ENCODE measurements at regions not wholly inside any gene's neighbourhood (a gene's known extent, or its start where the extent isn't known, plus 50 kb on each side); places are given as distances from the start of the nearest gene placed in this dataset.
A peak's percentile ranks its signal among the peaks of the same experiment; 100 is the strongest.

DNA sequence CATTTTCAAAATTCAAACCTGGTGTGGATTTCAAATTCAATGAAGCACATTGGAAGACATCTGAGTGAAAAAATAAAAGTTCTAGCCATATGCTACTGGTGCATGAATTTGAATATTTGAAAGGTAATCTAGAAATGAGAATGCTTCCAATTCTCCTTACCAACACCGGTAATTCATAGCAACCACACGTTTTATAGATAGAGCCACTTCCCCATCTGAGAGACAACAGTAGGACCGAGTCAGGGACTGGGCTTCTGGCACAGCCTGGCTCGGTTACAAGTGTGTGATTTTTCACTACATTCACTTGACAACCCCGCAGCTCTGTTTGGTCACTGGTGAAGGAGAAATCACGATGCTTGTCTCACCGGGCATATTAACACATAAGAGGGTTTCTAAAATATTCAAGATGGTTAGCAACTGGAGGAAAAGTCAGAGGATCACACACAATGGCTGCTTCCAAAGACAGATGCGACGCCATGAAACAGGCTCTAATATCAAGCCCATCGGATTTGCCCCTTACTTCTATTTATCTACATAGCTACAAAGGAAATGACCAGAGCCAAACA lies 86.5 kb upstream of the FOXN3 start:
- peak overlapping the region in 1 of 2 donors; percentile 56 for H3K4me3 Mint-ChIP-seq
- H3K36me3 Mint-ChIP-seq: peaks cover 28 to 41% of the 10 kb centered on the region in 2 donors
- H3K9me3 Mint-ChIP-seq: no peaks in the 10 kb centered on the region
- H3K27me3 Mint-ChIP-seq (ENCODE audit: low read depth in 3 of 3): peaks cover 0 to 4% (median 0%) of the 10 kb centered on the region in 3 donors
- TF ChIP-seq, protein P1, sequence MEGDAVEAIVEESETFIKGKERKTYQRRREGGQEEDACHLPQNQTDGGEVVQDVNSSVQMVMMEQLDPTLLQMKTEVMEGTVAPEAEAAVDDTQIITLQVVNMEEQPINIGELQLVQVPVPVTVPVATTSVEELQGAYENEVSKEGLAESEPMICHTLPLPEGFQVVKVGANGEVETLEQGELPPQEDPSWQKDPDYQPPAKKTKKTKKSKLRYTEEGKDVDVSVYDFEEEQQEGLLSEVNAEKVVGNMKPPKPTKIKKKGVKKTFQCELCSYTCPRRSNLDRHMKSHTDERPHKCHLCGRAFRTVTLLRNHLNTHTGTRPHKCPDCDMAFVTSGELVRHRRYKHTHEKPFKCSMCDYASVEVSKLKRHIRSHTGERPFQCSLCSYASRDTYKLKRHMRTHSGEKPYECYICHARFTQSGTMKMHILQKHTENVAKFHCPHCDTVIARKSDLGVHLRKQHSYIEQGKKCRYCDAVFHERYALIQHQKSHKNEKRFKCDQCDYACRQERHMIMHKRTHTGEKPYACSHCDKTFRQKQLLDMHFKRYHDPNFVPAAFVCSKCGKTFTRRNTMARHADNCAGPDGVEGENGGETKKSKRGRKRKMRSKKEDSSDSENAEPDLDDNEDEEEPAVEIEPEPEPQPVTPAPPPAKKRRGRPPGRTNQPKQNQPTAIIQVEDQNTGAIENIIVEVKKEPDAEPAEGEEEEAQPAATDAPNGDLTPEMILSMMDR (IDR thresholded peaks at IDR 0.05): no peak
- H2AFZ ChIP-seq (ENCODE audit: insufficient read depth, low read depth, low read length, poor library complexity, severe bottlenecking): no peak overlapping the region
- peaks cover 40% of the 10 kb centered on the region for H3K79me2 ChIP-seq (ENCODE audit: insufficient read depth, low read length)
- no peaks in the 10 kb centered on the region for H3K9me3 ChIP-seq (replicated peaks in 1 of 2; ENCODE audit: control insufficient read depth in 1 of 2, insufficient read depth in 1 of 2, low read length in 2 of 2)
- WGBS (ENCODE audit: insufficient coverage): 46% methylated on average over 6 of the region's 10 CpGs
- H3K4me1 Mint-ChIP-seq: peaks cover 58% of the 10 kb centered on the region
- intact Hi-C loops (cut with micrococcal nuclease): no loop called here
- peaks cover 33 to 52% of the 10 kb centered on the region in 2 donors for H3K4me1 ChIP-seq (ENCODE audit: control insufficient read depth in 1 of 2, insufficient read depth in 2 of 2, low read length in 2 of 2)
- peak in 2 of 3 donors; percentile 31 to 44 for DNase-seq
- H3K27me3 ChIP-seq (ENCODE audit: control insufficient read depth in 2 of 2, insufficient read depth in 2 of 2, low read length in 2 of 2): no peaks in the 10 kb centered on the region
- no peak overlapping the region for H3K9ac ChIP-seq (ENCODE audit: insufficient read depth, low read length, poor library complexity, severe bottlenecking)
- peak overlapping the region; percentile 54 for H3K4me2 ChIP-seq (replicated peaks; ENCODE audit: extremely low read depth, low read length, poor library complexity, severe bottlenecking)
- H3K4me3 ChIP-seq (replicated peaks in 1 of 3; ENCODE audit: low read depth in 2 of 3, low read length in 3 of 3): peak overlapping the region in 1 of 3 experiments; percentile 42
- H3K27ac Mint-ChIP-seq: peak overlapping the region; percentile 95 to 99 (median 97)
- H3K27ac ChIP-seq (ENCODE audit: low read depth in 1 of 2, low read length in 2 of 2): peak overlapping the region; percentile 83 to 95
- H3K36me3 ChIP-seq (replicated peaks in 1 of 2; ENCODE audit: control insufficient read depth in 1 of 2, insufficient read depth in 2 of 2, low read length in 2 of 2): peaks cover 0 to 13% of the 10 kb centered on the region in 2 donors
- peaks cover 9% of the 10 kb centered on the region for H4K20me1 ChIP-seq (ENCODE audit: insufficient read depth, low read length)

DNA sequence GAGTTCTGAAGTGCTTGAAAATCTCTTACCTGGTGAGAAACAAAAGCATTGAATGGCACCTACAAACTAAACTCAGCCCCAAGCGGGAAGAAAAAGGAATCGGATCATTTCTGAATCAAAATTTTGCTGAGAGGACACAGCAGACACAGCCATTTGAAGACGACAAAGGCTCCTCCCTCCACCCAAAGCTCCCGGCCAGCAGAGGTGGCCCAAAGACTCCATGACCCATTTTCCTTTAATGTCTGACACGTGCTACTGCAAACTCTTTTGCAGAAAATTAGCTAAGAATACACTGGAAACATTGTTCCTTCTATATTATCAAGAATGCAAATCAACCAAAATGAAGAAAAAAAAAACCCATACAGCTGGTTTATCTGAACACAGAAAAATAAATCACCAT lies 85.9 kb upstream of the FOXN3 start:
- intact Hi-C loops (cut with micrococcal nuclease): no loop called here
- H3K4me3 Mint-ChIP-seq: no peak overlapping the region

More for the DNA sequence above, 85.9 kb upstream of the FOXN3 start:
- no peak overlapping the region for H2AFZ ChIP-seq (ENCODE audit: insufficient read depth, low read depth, low read length, poor library complexity, severe bottlenecking)
- Mint-ChIP-seq H3K36me3 (peaks cover 30 to 36% of the 10 kb centered on the region in 2 donors), H3K4me1 (peaks cover 58% of the 10 kb centered on the region), H3K9me3 (peaks cover 0 to 2% (median 0%) of the 10 kb centered on the region in 7 donors), H3K27me3 (ENCODE audit: low read depth in 3 of 3) (peaks cover 0 to 4% (median 0%) of the 10 kb centered on the region in 3 donors), H3K27ac (peak overlapping the region in 1 of 7 donors; percentile 48)
- H3K27ac ChIP-seq (ENCODE audit: low read depth in 1 of 2, low read length in 2 of 2): no peak overlapping the region
- H3K9me3 ChIP-seq (replicated peaks in 1 of 2; ENCODE audit: control insufficient read depth in 1 of 2, insufficient read depth in 1 of 2, low read length in 2 of 2): no peaks in the 10 kb centered on the region
- peaks cover 0 to 13% of the 10 kb centered on the region in 2 donors for H3K36me3 ChIP-seq (replicated peaks in 1 of 2; ENCODE audit: control insufficient read depth in 1 of 2, insufficient read depth in 2 of 2, low read length in 2 of 2)
- peaks cover 36 to 56% of the 10 kb centered on the region in 2 donors for H3K4me1 ChIP-seq (ENCODE audit: control insufficient read depth in 1 of 2, insufficient read depth in 2 of 2, low read length in 2 of 2)
- TF ChIP-seq, protein P1 (IDR thresholded peaks at IDR 0.05): no peak
- DNase-seq: no peak
- H3K9ac ChIP-seq (ENCODE audit: insufficient read depth, low read length, poor library complexity, severe bottlenecking): no peak overlapping the region
- no peaks in the 10 kb centered on the region for H3K27me3 ChIP-seq (ENCODE audit: control insufficient read depth in 2 of 2, insufficient read depth in 2 of 2, low read length in 2 of 2)
- no peak overlapping the region for H3K4me2 ChIP-seq (replicated peaks; ENCODE audit: extremely low read depth, low read length, poor library complexity, severe bottlenecking)
- H3K4me3 ChIP-seq (replicated peaks in 1 of 3; ENCODE audit: low read depth in 2 of 3, low read length in 3 of 3): no peak overlapping the region
- peaks cover 9% of the 10 kb centered on the region for H4K20me1 ChIP-seq (ENCODE audit: insufficient read depth, low read length)
- H3K79me2 ChIP-seq (ENCODE audit: insufficient read depth, low read length): peaks cover 37% of the 10 kb centered on the region
- WGBS (ENCODE audit: insufficient coverage): 79% methylated on average over 3 of the region's 5 CpGs
